ENCODE measurements at regions not wholly inside any gene's neighbourhood (a gene's known extent, or its start where the extent isn't known, plus 50 kb on each side); places are given as distances from the start of the nearest gene placed in this dataset.
"Not testable (repeated sequence)": the region's sequence is repeated elsewhere in the genome, so short reads cannot be mapped to it uniquely, and the experiment has no call there.

GRCh38 chr16:23005951-23006350, 143.3 kb downstream of the USP31 start:
- WGBS (ENCODE audit: low lambda C conversion rate, missing lambda C conversion rate) = 80% methylated on average over 5 of the region's 5 CpGs
- no peaks in the 10 kb centered on the region for H4K20me1 ChIP-seq (ENCODE audit: insufficient read depth, poor library complexity, severe bottlenecking)
- no peak overlapping the region for H3K4me2 ChIP-seq
- H3K4me3 ChIP-seq = no peak overlapping the region
- DNase-seq (ENCODE audit: low spot score) = no peak
- H3K9me3 ChIP-seq (ENCODE audit: low read depth) = no peaks in the 10 kb centered on the region
- H3K36me3 ChIP-seq (replicated peaks; ENCODE audit: insufficient read depth, low read depth) = no peaks in the 10 kb centered on the region
- no peaks in the 10 kb centered on the region for H3K27me3 ChIP-seq
- no peaks in the 10 kb centered on the region for H3K4me1 ChIP-seq (ENCODE audit: insufficient read depth)
- H3K27ac ChIP-seq = no peak overlapping the region
- no peak overlapping the region for H2AFZ ChIP-seq
- no peaks in the 10 kb centered on the region for H3K9me2 ChIP-seq (replicated peaks; ENCODE audit: insufficient read depth)
- H3K79me2 ChIP-seq = no peaks in the 10 kb centered on the region
- TF ChIP-seq EZH2phosphoT487 (IDR thresholded peaks at IDR 0.05; ENCODE audit: low read depth, severe bottlenecking, unreplicated experiment) (no peak), EZH2 (IDR thresholded peaks at IDR 0.05; ENCODE audit: borderline replicate concordance) (no peak), CTCF (IDR thresholded peaks at IDR 0.05; ENCODE audit: poor library complexity) (no peak)

GRCh38 chr16:22989598-22989997, 159.7 kb downstream of the USP31 start:
- Histone ChIP-seq H3K9me3 (ENCODE audit: low read depth) (no peaks in the 10 kb centered on the region), H3K4me1 (ENCODE audit: insufficient read depth) (no peaks in the 10 kb centered on the region), H3K27ac (no peak overlapping the region), H3K4me3 (no peak overlapping the region), H3K4me2 (no peak overlapping the region), H2AFZ (no peak overlapping the region), H3K36me3 (replicated peaks; ENCODE audit: insufficient read depth, low read depth) (no peaks in the 10 kb centered on the region), H3K27me3 (no peaks in the 10 kb centered on the region), H3K9me2 (replicated peaks; ENCODE audit: insufficient read depth) (no peaks in the 10 kb centered on the region), H4K20me1 (ENCODE audit: insufficient read depth, poor library complexity, severe bottlenecking) (no peaks in the 10 kb centered on the region), H3K79me2 (no peaks in the 10 kb centered on the region)
- DNase-seq (ENCODE audit: low spot score) = no peak
- WGBS (ENCODE audit: low lambda C conversion rate, missing lambda C conversion rate) = 72% methylated on average over 3 of the region's 3 CpGs
- TF ChIP-seq EZH2 (IDR thresholded peaks at IDR 0.05; ENCODE audit: borderline replicate concordance) (no peak), CTCF (IDR thresholded peaks at IDR 0.05; ENCODE audit: poor library complexity) (no peak), EZH2phosphoT487 (IDR thresholded peaks at IDR 0.05; ENCODE audit: low read depth, severe bottlenecking, unreplicated experiment) (no peak)

GRCh38 chr16:22983614-22984013, 165.6 kb downstream of the USP31 start:
- TF ChIP-seq EZH2 (IDR thresholded peaks at IDR 0.05; ENCODE audit: borderline replicate concordance) (no peak), EZH2phosphoT487 (IDR thresholded peaks at IDR 0.05; ENCODE audit: low read depth, severe bottlenecking, unreplicated experiment) (no peak), CTCF (IDR thresholded peaks at IDR 0.05; ENCODE audit: poor library complexity) (no peak)
- H3K36me3 ChIP-seq (replicated peaks; ENCODE audit: insufficient read depth, low read depth) = no peaks in the 10 kb centered on the region
- H3K4me2 ChIP-seq = no peak overlapping the region
- H4K20me1 ChIP-seq (ENCODE audit: insufficient read depth, poor library complexity, severe bottlenecking) = no peaks in the 10 kb centered on the region
- H3K4me3 ChIP-seq = no peak overlapping the region
- H3K27ac ChIP-seq = no peak overlapping the region
- no peaks in the 10 kb centered on the region for H3K9me2 ChIP-seq (replicated peaks; ENCODE audit: insufficient read depth)
- DNase-seq (ENCODE audit: low spot score) = no peak
- H3K27me3 ChIP-seq = no peaks in the 10 kb centered on the region
- no peak overlapping the region for H2AFZ ChIP-seq
- WGBS (ENCODE audit: low lambda C conversion rate, missing lambda C conversion rate) = 96% methylated on average over 2 of the region's 2 CpGs
- H3K9me3 ChIP-seq (ENCODE audit: low read depth) = peaks cover 5% of the 10 kb centered on the region
- no peaks in the 10 kb centered on the region for H3K4me1 ChIP-seq (ENCODE audit: insufficient read depth)
- H3K79me2 ChIP-seq = no peaks in the 10 kb centered on the region

- H3K9me2 ChIP-seq (replicated peaks; ENCODE audit: insufficient read depth); H3K4me3 ChIP-seq; H3K36me3 ChIP-seq (replicated peaks; ENCODE audit: insufficient read depth, low read depth); H4K20me1 ChIP-seq (ENCODE audit: insufficient read depth, poor library complexity, severe bottlenecking); H3K9me3 ChIP-seq (ENCODE audit: low read depth); DNase-seq (ENCODE audit: low spot score); H3K4me2 ChIP-seq; H3K79me2 ChIP-seq; H2AFZ ChIP-seq; H3K27ac ChIP-seq; H3K27me3 ChIP-seq; H3K4me1 ChIP-seq (ENCODE audit: insufficient read depth): not testable (repeated sequence)
- 84% methylated on average over 3 of the region's 3 CpGs for WGBS (ENCODE audit: low lambda C conversion rate, missing lambda C conversion rate)
These were observed 166.6 kb downstream of the HS3ST2 start for GRCh38 chr16:22980514-22980913.

Data from hepatocyte (in vitro differentiated cells).